RWPE1 (cell line): ENCODE measurements at regions not wholly inside any gene's neighbourhood (a gene's known extent, or its start where the extent isn't known, plus 50 kb on each side); places are given as distances from the start of the nearest gene placed in this dataset.
"Not testable (repeated sequence)": the region's sequence is repeated elsewhere in the genome, so short reads cannot be mapped to it uniquely, and the experiment has no call there.

Experiments used
- CTCF ChIA-PET: fragments of 350-600 bp; sonication (Branson Sonifier 250); formaldehyde crosslinking; extraction: SDS; loops from one replicate; lab custom pipeline; 2021; lab: Yijun Ruan, JAX
- POLR2A ChIA-PET: fragments of 400-600 bp; formaldehyde crosslinking; extraction: SDS; loops from one replicate; lab custom pipeline; 2020; ENCODE audit warnings: antibody characterized with exemption; ENCODE audit not compliant: low non-redundant PET; lab: Yijun Ruan, JAX
- DNase-seq: peaks from one replicate; pipeline ENCODE4 v3.0.0; 2012; ENCODE audit warnings: low spot score
- H3K27ac ChIP-seq: fragments of 450-650 bp; 2 replicates; pipeline ENCODE4 v1.5.1; 2017
- TF ChIP-seq, protein P1 (sequence below): fragments of 450-650 bp; conservative IDR thresholded peaks from 2 replicates; pipeline ENCODE4 v1.5.1; 2017; ENCODE audit warnings: low read depth, mild to moderate bottlenecking

DNA sequence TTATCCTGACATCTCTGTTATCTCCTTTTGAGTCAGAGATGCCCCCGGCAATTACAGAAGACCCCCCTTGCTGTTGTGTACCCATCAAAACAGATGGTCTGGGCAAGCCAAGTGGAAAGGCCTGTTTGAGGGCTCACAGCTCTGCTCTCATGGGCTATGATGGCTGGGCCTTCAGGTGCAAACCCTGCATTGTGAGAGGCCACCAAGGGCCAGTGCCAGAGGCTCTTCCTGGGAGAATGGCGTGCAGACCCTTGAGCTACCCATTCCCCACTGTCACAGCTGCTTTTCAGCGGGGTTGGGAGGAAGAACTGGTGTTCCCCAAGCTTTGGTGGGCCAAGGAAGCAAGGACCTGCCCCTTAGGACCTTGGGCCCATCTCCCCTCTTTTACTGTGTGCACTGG is 174.7 kb upstream of the PPP1R26 start:
- H3K27ac ChIP-seq: no peak overlapping the region
- TF ChIP-seq, protein P1, sequence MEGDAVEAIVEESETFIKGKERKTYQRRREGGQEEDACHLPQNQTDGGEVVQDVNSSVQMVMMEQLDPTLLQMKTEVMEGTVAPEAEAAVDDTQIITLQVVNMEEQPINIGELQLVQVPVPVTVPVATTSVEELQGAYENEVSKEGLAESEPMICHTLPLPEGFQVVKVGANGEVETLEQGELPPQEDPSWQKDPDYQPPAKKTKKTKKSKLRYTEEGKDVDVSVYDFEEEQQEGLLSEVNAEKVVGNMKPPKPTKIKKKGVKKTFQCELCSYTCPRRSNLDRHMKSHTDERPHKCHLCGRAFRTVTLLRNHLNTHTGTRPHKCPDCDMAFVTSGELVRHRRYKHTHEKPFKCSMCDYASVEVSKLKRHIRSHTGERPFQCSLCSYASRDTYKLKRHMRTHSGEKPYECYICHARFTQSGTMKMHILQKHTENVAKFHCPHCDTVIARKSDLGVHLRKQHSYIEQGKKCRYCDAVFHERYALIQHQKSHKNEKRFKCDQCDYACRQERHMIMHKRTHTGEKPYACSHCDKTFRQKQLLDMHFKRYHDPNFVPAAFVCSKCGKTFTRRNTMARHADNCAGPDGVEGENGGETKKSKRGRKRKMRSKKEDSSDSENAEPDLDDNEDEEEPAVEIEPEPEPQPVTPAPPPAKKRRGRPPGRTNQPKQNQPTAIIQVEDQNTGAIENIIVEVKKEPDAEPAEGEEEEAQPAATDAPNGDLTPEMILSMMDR: no peak
- CTCF ChIA-PET: interaction anchor here (0.7 to 1.6 kb wide), 3 partner anchors 13 to 151 kb away, joined by 3 to 5 read pairs (median 3); no protein-coding TSS in a partner anchor
- POLR2A ChIA-PET: no interaction called here
- no peak for DNase-seq

DNA sequence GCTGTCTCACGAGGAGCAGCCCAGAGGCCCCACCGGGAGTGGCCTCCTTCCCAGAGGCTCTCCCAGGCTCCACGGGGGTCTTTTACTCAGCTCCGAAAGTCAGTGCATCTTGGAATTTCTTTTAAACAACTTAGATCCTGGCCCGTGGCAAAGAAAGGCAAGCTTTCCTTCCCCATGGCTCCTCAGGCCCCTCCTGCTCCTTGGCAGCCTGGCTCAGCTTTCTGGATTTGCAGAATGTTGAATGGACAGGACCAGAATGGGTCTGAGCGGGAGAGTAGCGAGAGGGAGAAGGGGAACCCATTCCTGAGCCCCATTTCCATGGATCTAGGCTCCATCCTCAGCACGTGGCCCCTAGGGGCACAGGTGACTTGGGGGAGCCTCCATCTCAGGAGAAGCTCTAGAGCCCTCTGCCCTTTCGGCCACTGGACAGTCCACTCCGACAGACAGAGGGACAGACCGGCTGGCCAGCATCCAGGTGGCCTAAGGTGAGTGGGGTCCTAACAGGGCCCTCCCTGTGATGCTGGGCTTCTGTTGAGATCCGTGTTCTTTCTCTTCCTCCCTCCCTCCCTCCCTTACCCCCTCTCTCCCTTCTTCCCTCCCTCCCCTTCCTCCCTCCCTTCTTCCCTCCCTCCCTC is 173.9 kb upstream of the PPP1R26 start:
- H3K27ac ChIP-seq: no peak overlapping the region
- TF ChIP-seq, protein P1: no peak
- no peak for DNase-seq
- CTCF ChIA-PET: interaction anchor here (0.7 to 1.6 kb wide), 4 partner anchors 12 to 152 kb away, joined by 3 to 5 read pairs (median 4); no protein-coding TSS in a partner anchor
- POLR2A ChIA-PET: no interaction called here

DNA sequence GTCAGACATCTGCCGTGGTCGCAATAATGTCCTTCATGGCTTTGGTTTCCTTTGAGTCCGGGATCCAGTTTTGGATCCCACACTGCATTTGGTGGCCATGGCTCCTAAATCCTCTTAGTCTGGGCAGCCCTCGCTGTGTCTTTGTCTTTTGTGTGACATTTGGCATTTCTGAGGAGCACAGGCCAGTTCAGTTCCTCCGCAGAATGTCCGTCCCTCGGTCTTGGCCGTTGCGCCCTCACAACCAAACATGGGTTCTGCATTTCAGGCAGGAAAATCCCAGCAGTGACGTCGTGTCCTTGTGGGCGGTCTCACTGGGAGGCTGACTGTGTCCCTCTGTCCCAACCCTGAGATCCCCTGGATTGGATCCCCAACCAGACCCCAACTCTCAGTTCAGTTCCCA is 172.9 kb upstream of the PPP1R26 start:
- TF ChIP-seq, protein P1: no peak
- CTCF ChIA-PET: no interaction called here
- H3K27ac ChIP-seq: no peak overlapping the region
- DNase-seq: no peak
- POLR2A ChIA-PET: no interaction called here

DNA sequence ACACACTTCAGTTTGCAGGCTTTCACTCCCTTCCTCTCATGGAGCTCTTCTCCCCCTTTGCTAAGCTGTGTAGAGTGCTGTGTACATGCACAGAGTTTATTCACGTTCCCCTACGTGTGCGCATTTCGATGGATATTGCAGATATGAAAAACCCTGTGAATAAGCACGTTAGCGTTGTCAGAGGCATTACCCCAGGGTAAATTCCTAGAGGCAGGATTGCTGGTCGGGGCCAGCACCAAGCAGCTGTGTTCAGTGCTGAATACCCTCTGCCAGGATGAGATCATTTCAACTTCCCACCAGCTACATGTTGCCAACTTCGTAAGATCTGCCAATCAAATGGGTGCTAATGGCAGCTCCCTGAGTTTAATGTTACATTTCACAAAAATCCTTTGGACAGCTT is 172.3 kb upstream of the PPP1R26 start:
- ChIA-PET POLR2A (interaction anchor here (0.7 kb wide), 1 partner anchor 207 kb away, joined by 3 read pairs; no protein-coding TSS in a partner anchor), CTCF (interaction anchor here (0.8 kb wide), 1 partner anchor 66 kb away, joined by 3 read pairs; no protein-coding TSS in a partner anchor)
- TF ChIP-seq, protein P1: no peak
- H3K27ac ChIP-seq: no peak overlapping the region
- DNase-seq: no peak

DNA sequence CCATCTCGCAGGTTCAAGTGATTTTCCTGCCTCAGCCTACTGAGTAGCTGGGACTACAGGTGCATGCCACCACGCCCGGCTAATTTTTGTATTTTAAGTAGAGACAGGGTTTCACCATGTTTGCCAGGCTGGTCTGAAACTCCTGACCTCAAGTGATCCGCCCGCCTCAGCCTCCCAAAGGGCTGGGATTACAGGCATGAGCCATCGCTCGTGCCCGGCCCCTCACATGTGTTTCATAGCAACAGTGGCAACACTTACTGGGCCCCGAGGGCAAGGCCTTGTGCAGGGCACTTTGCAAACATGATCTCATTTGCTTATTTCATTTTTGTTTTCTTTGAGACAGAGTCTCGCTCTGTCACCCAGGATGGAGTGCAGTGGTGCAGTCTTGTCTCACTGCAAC is 171.7 kb upstream of the PPP1R26 start:
- DNase-seq, H3K27ac ChIP-seq: not testable (repeated sequence)
- POLR2A ChIA-PET: interaction anchor here (0.7 kb wide), 1 partner anchor 208 kb away, joined by 3 read pairs; no protein-coding TSS in a partner anchor
- CTCF ChIA-PET: interaction anchor here (0.8 kb wide), 1 partner anchor 66 kb away, joined by 3 read pairs; no protein-coding TSS in a partner anchor

DNA sequence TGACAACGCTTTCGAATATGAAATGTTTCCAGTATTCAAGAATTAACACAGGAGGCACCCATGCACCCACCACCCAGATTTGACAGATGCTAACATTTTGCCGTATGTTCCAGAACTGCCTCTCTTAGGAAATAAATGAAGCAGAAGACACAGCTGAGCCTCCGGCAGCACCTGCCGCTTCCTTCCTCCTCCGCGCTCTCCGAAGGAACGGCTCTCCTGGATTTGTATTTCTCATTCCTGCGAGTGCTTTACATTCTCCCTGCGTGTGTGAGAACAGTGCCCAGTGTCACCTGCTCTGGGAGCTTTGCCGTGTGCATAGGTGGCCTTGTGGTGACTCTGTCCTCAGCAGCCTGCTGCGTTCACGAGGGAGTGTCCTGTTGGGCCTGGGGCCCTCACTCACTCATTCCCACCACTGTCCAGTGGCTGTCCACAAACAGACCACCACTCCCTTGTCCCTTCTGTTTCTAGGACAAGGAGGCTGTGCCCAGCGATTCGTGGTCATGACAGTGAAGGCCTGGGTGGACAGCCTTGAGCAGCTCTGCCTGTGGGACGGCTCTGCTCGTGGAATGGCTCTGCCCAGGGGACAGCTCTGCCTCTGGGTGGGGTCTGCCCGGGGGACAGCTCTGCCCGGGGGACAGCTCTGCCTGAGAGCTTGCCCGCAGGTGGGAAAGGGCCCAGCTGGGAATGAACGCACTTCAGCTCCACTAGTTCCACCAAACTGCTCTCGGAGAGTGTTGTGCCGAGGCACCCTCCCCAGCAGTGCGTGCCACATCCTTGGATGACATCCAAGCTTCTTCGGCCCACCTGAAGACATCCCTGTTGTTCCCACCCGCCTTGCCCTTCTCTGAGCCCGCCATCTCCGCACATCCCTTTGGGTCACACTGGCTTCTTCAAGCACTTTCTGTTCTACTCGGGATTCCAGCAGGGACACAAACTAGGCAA is 170.5 kb upstream of the PPP1R26 start:
- no peak for DNase-seq
- POLR2A ChIA-PET: no interaction called here
- no peak overlapping the region for H3K27ac ChIP-seq
- TF ChIP-seq, protein P1: no peak
- CTCF ChIA-PET: no interaction called here
